CD14-positive monocyte (primary cell): ENCODE measurements at regions not wholly inside any gene's neighbourhood (a gene's known extent, or its start where the extent isn't known, plus 50 kb on each side); places are given as distances from the start of the nearest gene placed in this dataset.

Source experiments
- DNase-seq, 3 donors: peaks; one replicate each; pipeline ENCODE4 v3.0.0-alpha.2; 2011 to 2022
- H2AFZ ChIP-seq: 2 replicates; pipeline ENCODE4 v1.6.0; 2012; ENCODE audit warnings: mild to moderate bottlenecking, low read depth, low read length, inconsistent platforms; ENCODE audit not compliant: insufficient read depth, poor library complexity, severe bottlenecking
- H3K27ac ChIP-seq, 2 donors: 1 replicate in 1 of 2; 2 replicates in 1 of 2; pipeline ENCODE4 v1.5.1; 2012 to 2013; ENCODE audit warnings: low read length in 2 of 2, control low read depth in 1 of 2, inconsistent platforms in 1 of 2, low read depth in 1 of 2, mild to moderate bottlenecking in 1 of 2
- H3K27me3 ChIP-seq, 2 donors: one replicate each; pipeline versions ENCODE4 v1.6.0 to v1.6.1; 2011 to 2013; ENCODE audit warnings: low read length in 2 of 2; ENCODE audit not compliant: control insufficient read depth in 2 of 2, insufficient read depth in 2 of 2
- H3K36me3 ChIP-seq, 2 donors: replicated peaks in 1 of 2; 1 replicate in 1 of 2; 2 replicates in 1 of 2; pipeline versions ENCODE4 v1.5.1 to v1.6.1; 2012 to 2013; ENCODE audit warnings: low read length in 2 of 2, control low read depth in 1 of 2, inconsistent platforms in 1 of 2, mild to moderate bottlenecking in 1 of 2; ENCODE audit not compliant: insufficient read depth in 2 of 2, control insufficient read depth in 1 of 2
- H3K4me1 ChIP-seq, 2 donors: 1 replicate in 1 of 2; 2 replicates in 1 of 2; pipeline versions ENCODE4 v1.5.1 to v1.6.1; 2012 to 2013; ENCODE audit warnings: low read length in 2 of 2, control low read depth in 1 of 2, inconsistent platforms in 1 of 2, mild to moderate bottlenecking in 1 of 2, moderate library complexity in 1 of 2; ENCODE audit not compliant: insufficient read depth in 2 of 2, control insufficient read depth in 1 of 2
- H3K4me2 ChIP-seq: replicated peaks from 2 replicates; pipeline ENCODE3; 2012; ENCODE audit warnings: low read length, moderate library complexity, mild to moderate bottlenecking; ENCODE audit not compliant: poor library complexity, severe bottlenecking; ENCODE audit errors: extremely low read depth
- H3K4me3 ChIP-seq, 3 experiments: fragments of 200-600 bp in 1 of 3; sonication (generic) in 1 of 3; replicated peaks in 1 of 3; 1 replicate in 2 of 3; 2 replicates in 1 of 3; pipeline ENCODE4 v1.5.1; 2011 to 2013; ENCODE audit warnings: low read length in 3 of 3, mild to moderate bottlenecking in 3 of 3, control low read depth in 2 of 3, low read depth in 2 of 3, inconsistent platforms in 1 of 3, moderate library complexity in 1 of 3
- H3K79me2 ChIP-seq: 2 replicates; pipeline ENCODE4 v1.6.0; 2012; ENCODE audit warnings: mild to moderate bottlenecking, control low read depth, inconsistent platforms, low read length, moderate library complexity; ENCODE audit not compliant: insufficient read depth
- H3K9ac ChIP-seq: 2 replicates; pipeline ENCODE4 v1.6.0; 2017; ENCODE audit warnings: low read length, mild to moderate bottlenecking; ENCODE audit not compliant: insufficient read depth, poor library complexity, severe bottlenecking
- H3K9me3 ChIP-seq, 2 donors: replicated peaks in 1 of 2; 1 replicate in 1 of 2; 2 replicates in 1 of 2; pipeline versions ENCODE4 v1.5.1 to v1.6.1; 2012 to 2013; ENCODE audit warnings: low read length in 2 of 2, control low read depth in 1 of 2; ENCODE audit not compliant: control insufficient read depth in 1 of 2, insufficient read depth in 1 of 2
- H4K20me1 ChIP-seq: 2 replicates; pipeline ENCODE4 v1.6.0; 2012; ENCODE audit warnings: mild to moderate bottlenecking, low read length, control low read depth, moderate library complexity; ENCODE audit not compliant: insufficient read depth
- H3K27ac Mint-ChIP-seq, 7 donors: one replicate each; pipeline ENCODE4 v1.8.0; 2020; ENCODE audit warnings: mild to moderate bottlenecking in 7 of 7, mixed read lengths in 7 of 7, moderate library complexity in 6 of 7, inconsistent platforms in 2 of 7
- H3K27me3 Mint-ChIP-seq, 3 donors: one replicate each; pipeline ENCODE4 v1.8.0; 2021 to 2022; ENCODE audit warnings: low read depth in 3 of 3, mild to moderate bottlenecking in 3 of 3, mixed read lengths in 3 of 3, moderate library complexity in 3 of 3, inconsistent platforms in 1 of 3
- H3K36me3 Mint-ChIP-seq, 2 donors: one replicate each; pipeline ENCODE4 v1.8.0; 2020; ENCODE audit warnings: mixed read lengths in 2 of 2, inconsistent platforms in 1 of 2, mild to moderate bottlenecking in 1 of 2
- H3K4me1 Mint-ChIP-seq: one replicate; pipeline ENCODE4 v1.8.0; 2020; ENCODE audit warnings: mild to moderate bottlenecking, mixed read lengths
- H3K4me3 Mint-ChIP-seq, 2 donors: one replicate each; pipeline ENCODE4 v1.8.0; 2020; ENCODE audit warnings: mild to moderate bottlenecking in 2 of 2, mixed read lengths in 2 of 2, moderate library complexity in 1 of 2
- H3K9me3 Mint-ChIP-seq, 7 donors: one replicate each; pipeline ENCODE4 v1.8.0; 2020 to 2022; ENCODE audit warnings: mixed read lengths in 7 of 7, mild to moderate bottlenecking in 6 of 7, moderate library complexity in 6 of 7, inconsistent platforms in 2 of 7
- CTCF ChIP-seq: fragments of 200-600 bp; IDR thresholded peaks from one replicate; pipeline ENCODE4 v1.8.0; 2022; ENCODE audit warnings: antibody characterized with exemption, mild to moderate bottlenecking
- WGBS: methylation state at CpG from one replicate; pipeline ENCODE4 v1.1.5; 2013; ENCODE audit warnings: missing lambda C conversion rate; ENCODE audit not compliant: insufficient coverage; 5-methylcytosine and 5-hydroxymethylcytosine counted together
- intact Hi-C, 2 donors: fragments of 100-400 bp; cut with micrococcal nuclease; formaldehyde crosslinking; loops; one replicate each; pipeline versions ENCODE4 v1.15.0 to v1.15.1; 2023

GRCh38 chrX:10781847-10782530 is 161.6 kb upstream of the MID1 start:
- H3K27ac Mint-ChIP-seq = no peak overlapping the region
- H3K4me3 Mint-ChIP-seq = no peak overlapping the region
- no peak for TF ChIP-seq CTCF
- DNase-seq = no peak
- WGBS = 83% methylated on average over 3 of the region's 9 CpGs
- Histone ChIP-seq H4K20me1 (no peaks in the 10 kb centered on the region), H2AFZ (no peak overlapping the region), H3K36me3 (no peaks in the 10 kb centered on the region), H3K4me1 (no peaks in the 10 kb centered on the region), H3K9ac (no peak overlapping the region), H3K9me3 (no peaks in the 10 kb centered on the region), H3K27me3 (no peaks in the 10 kb centered on the region), H3K27ac (no peak overlapping the region), H3K4me2 (no peak overlapping the region), H3K4me3 (no peak overlapping the region), H3K79me2 (no peaks in the 10 kb centered on the region)
- H3K36me3 Mint-ChIP-seq = no peaks in the 10 kb centered on the region
- peaks cover 0 to 2% (median 1%) of the 10 kb centered on the region in 3 donors for H3K27me3 Mint-ChIP-seq
- peaks cover 0 to 2% (median 0%) of the 10 kb centered on the region in 7 donors for H3K9me3 Mint-ChIP-seq
- no peaks in the 10 kb centered on the region for H3K4me1 Mint-ChIP-seq
- intact Hi-C loops = no loop called here

GRCh38 chrX:10783451-10783995 is 163.1 kb upstream of the MID1 start:
- H3K4me2 ChIP-seq = no peak overlapping the region
- no peak overlapping the region for H3K9ac ChIP-seq
- no peaks in the 10 kb centered on the region for H3K27me3 ChIP-seq
- H3K9me3 Mint-ChIP-seq = peaks cover 0 to 2% (median 0%) of the 10 kb centered on the region in 7 donors
- H3K4me3 Mint-ChIP-seq = no peak overlapping the region
- peaks cover 0 to 2% (median 1%) of the 10 kb centered on the region in 3 donors for H3K27me3 Mint-ChIP-seq
- no peak overlapping the region for H3K27ac ChIP-seq
- no peaks in the 10 kb centered on the region for H3K9me3 ChIP-seq
- no peaks in the 10 kb centered on the region for H3K4me1 Mint-ChIP-seq
- no peak for DNase-seq
- H3K79me2 ChIP-seq = no peaks in the 10 kb centered on the region
- H3K4me3 ChIP-seq = no peak overlapping the region
- H3K36me3 ChIP-seq = no peaks in the 10 kb centered on the region
- no peaks in the 10 kb centered on the region for H3K4me1 ChIP-seq
- no peaks in the 10 kb centered on the region for H3K36me3 Mint-ChIP-seq
- TF ChIP-seq CTCF = no peak
- WGBS = no CpG with 5 or more reads among the region's 2 CpGs
- H3K27ac Mint-ChIP-seq = no peak overlapping the region
- H2AFZ ChIP-seq = no peak overlapping the region
- no peaks in the 10 kb centered on the region for H4K20me1 ChIP-seq
- intact Hi-C loops = no loop called here
